ENCODE measurements at regions not wholly inside any gene's neighbourhood (a gene's known extent, or its start where the extent isn't known, plus 50 kb on each side); places are given as distances from the start of the nearest gene placed in this dataset.

GRCh38 chr9:109579191-109579948 lies 81.3 kb upstream of the PTPN3 start:
- no peak for DNase-seq
- 79 to 88% (median 83%) methylated on average over 6 of the region's 6 CpGs for WGBS, 4 donors
- intact Hi-C loops (cut with DNase I): loop anchor here (5.0 to 10.0 kb wide), 4 partner anchors 65 to 575 kb away; no protein-coding TSS in a partner anchor
- H3K36me3 ChIP-seq (replicated peaks in 1 of 2): no peaks in the 10 kb centered on the region
- no peak overlapping the region for H3K4me3 ChIP-seq
- H3K9me3 ChIP-seq (replicated peaks in 1 of 3): no peaks in the 10 kb centered on the region
- H3K27ac ChIP-seq: no peak overlapping the region
- H3K4me1 ChIP-seq (replicated peaks in 1 of 2): no peaks in the 10 kb centered on the region
- no peaks in the 10 kb centered on the region for H3K27me3 ChIP-seq
- TF ChIP-seq CTCF (IDR thresholded peaks at IDR 0.05): no peak
- no peak for TF ChIP-seq POLR2A (IDR thresholded peaks at IDR 0.05)

- no peaks in the 10 kb centered on the region for H3K4me1 ChIP-seq (replicated peaks in 1 of 2)
- H3K4me3 ChIP-seq: no peak overlapping the region
- TF ChIP-seq CTCF (IDR thresholded peaks at IDR 0.05): no peak
- no peak for DNase-seq
- intact Hi-C loops (cut with DNase I): loop anchor here in 1 of 2 donors (10.0 kb wide), 1 partner anchor 572 kb away; no protein-coding TSS in a partner anchor
- H3K9me3 ChIP-seq (replicated peaks in 1 of 3): no peaks in the 10 kb centered on the region
- H3K36me3 ChIP-seq (replicated peaks in 1 of 2): no peaks in the 10 kb centered on the region
- no peaks in the 10 kb centered on the region for H3K27me3 ChIP-seq
- H3K27ac ChIP-seq: no peak overlapping the region
Observed at GRCh38 chr9:109582386-109582785, 84.3 kb upstream of the PTPN3 start.

- H3K9me3 ChIP-seq (replicated peaks in 1 of 3): no peaks in the 10 kb centered on the region
- H3K27ac ChIP-seq: no peak overlapping the region
- 83 to 90% (median 84%) methylated on average over 4 of the region's 4 CpGs for WGBS, 4 donors
- no peak for TF ChIP-seq POLR2A (IDR thresholded peaks at IDR 0.05)
- no peak for TF ChIP-seq CTCF (IDR thresholded peaks at IDR 0.05)
- no peak for DNase-seq
- intact Hi-C loops (cut with DNase I): loop anchor here in 1 of 2 donors (10.0 kb wide), 1 partner anchor 571 kb away; no protein-coding TSS in a partner anchor
- no peaks in the 10 kb centered on the region for H3K4me1 ChIP-seq (replicated peaks in 1 of 2)
- no peak overlapping the region for H3K4me3 ChIP-seq
- no peaks in the 10 kb centered on the region for H3K36me3 ChIP-seq (replicated peaks in 1 of 2)
- H3K27me3 ChIP-seq: no peaks in the 10 kb centered on the region
Observed at GRCh38 chr9:109584205-109584604, 86.1 kb upstream of the PTPN3 start.

- H3K27ac ChIP-seq: no peak overlapping the region
- no peak for TF ChIP-seq CTCF (IDR thresholded peaks at IDR 0.05)
- TF ChIP-seq POLR2A (IDR thresholded peaks at IDR 0.05): no peak
- H3K4me1 ChIP-seq (replicated peaks in 1 of 2): no peaks in the 10 kb centered on the region
- H3K27me3 ChIP-seq: no peaks in the 10 kb centered on the region
- no peaks in the 10 kb centered on the region for H3K36me3 ChIP-seq (replicated peaks in 1 of 2)
- intact Hi-C loops (cut with DNase I): loop anchor here in 1 of 2 donors (10.0 kb wide), 1 partner anchor 569 kb away; no protein-coding TSS in a partner anchor
- no peaks in the 10 kb centered on the region for H3K9me3 ChIP-seq (replicated peaks in 1 of 3)
- 58 to 73% (median 70%) methylated on average over 7 of the region's 7 CpGs for WGBS, 4 donors
- no peak for DNase-seq
- H3K4me3 ChIP-seq: no peak overlapping the region
Observed at GRCh38 chr9:109585796-109586195, 87.7 kb upstream of the PTPN3 start.
